ENCODE measurements at regions not wholly inside any gene's neighbourhood (a gene's known extent, or its start where the extent isn't known, plus 50 kb on each side); places are given as distances from the start of the nearest gene placed in this dataset.

DNA sequence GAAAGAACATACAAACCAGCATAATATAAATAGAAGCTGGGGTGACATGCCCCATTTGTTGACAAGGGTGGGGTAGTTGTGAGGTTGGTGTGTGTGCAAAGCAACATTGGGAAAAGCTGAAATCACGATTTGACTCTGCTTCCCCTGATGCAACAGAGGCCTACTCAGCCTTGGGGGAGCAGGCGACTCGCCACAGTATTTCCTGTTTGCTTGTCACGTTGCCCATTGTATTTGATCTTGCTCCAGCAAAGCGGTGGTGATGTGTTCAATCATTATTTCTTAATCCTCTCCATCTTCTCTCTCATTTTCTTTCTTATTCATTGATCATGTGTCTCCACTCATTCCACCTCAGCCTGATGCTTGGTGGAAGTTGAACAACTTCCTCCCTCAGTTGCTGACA is 165.8 kb upstream of the CITED2 start:
- H3K9me3 ChIP-seq (replicated peaks; ENCODE audit: low read length), result no peaks in the 10 kb centered on the region
- peak overlapping the region; percentile 31 for H3K4me3 ChIP-seq (ENCODE audit: low read length)
- peak overlapping the region; percentile 66 for H3K4me2 ChIP-seq (ENCODE audit: low read length)
- H3K4me1 ChIP-seq (ENCODE audit: control insufficient read depth, insufficient read depth, low read length), result peaks cover 33% of the 10 kb centered on the region
- H3K36me3 ChIP-seq (ENCODE audit: insufficient read depth, low read length), result no peaks in the 10 kb centered on the region
- peak overlapping the region; percentile 74 for H3K9ac ChIP-seq (ENCODE audit: low read depth, low read length)
- no peaks in the 10 kb centered on the region for H3K27me3 ChIP-seq (ENCODE audit: control insufficient read depth, insufficient read depth, low read length)

GRCh38 chr6:139539852-139540251 is 165.4 kb upstream of the CITED2 start:
- Histone ChIP-seq H3K9me3 (replicated peaks; ENCODE audit: low read length) (no peaks in the 10 kb centered on the region), H3K4me2 (ENCODE audit: low read length) (peak overlapping the region; percentile 66), H3K27me3 (ENCODE audit: control insufficient read depth, insufficient read depth, low read length) (no peaks in the 10 kb centered on the region), H3K9ac (ENCODE audit: low read depth, low read length) (peak overlapping the region; percentile 74), H3K4me3 (ENCODE audit: low read length) (peak overlapping the region; percentile 31), H3K4me1 (ENCODE audit: control insufficient read depth, insufficient read depth, low read length) (peaks cover 30% of the 10 kb centered on the region), H3K36me3 (ENCODE audit: insufficient read depth, low read length) (no peaks in the 10 kb centered on the region)

- Histone ChIP-seq H3K36me3 (ENCODE audit: insufficient read depth, low read length) (no peaks in the 10 kb centered on the region), H3K4me2 (ENCODE audit: low read length) (no peak overlapping the region), H3K27me3 (ENCODE audit: control insufficient read depth, insufficient read depth, low read length) (no peaks in the 10 kb centered on the region), H3K9me3 (replicated peaks; ENCODE audit: low read length) (no peaks in the 10 kb centered on the region), H3K4me1 (ENCODE audit: control insufficient read depth, insufficient read depth, low read length) (peaks cover 44% of the 10 kb centered on the region), H3K4me3 (ENCODE audit: low read length) (no peak overlapping the region), H3K9ac (ENCODE audit: low read depth, low read length) (no peak overlapping the region)
Measured at GRCh38 chr6:139538366-139538765, 163.9 kb upstream of the CITED2 start.

- Histone ChIP-seq H3K9ac (ENCODE audit: low read depth, low read length) (no peak overlapping the region), H3K4me1 (ENCODE audit: control insufficient read depth, insufficient read depth, low read length) (peaks cover 51% of the 10 kb centered on the region), H3K9me3 (replicated peaks; ENCODE audit: low read length) (no peaks in the 10 kb centered on the region)
Measured at GRCh38 chr6:139536751-139537617, 162.5 kb upstream of the CITED2 start.

DNA sequence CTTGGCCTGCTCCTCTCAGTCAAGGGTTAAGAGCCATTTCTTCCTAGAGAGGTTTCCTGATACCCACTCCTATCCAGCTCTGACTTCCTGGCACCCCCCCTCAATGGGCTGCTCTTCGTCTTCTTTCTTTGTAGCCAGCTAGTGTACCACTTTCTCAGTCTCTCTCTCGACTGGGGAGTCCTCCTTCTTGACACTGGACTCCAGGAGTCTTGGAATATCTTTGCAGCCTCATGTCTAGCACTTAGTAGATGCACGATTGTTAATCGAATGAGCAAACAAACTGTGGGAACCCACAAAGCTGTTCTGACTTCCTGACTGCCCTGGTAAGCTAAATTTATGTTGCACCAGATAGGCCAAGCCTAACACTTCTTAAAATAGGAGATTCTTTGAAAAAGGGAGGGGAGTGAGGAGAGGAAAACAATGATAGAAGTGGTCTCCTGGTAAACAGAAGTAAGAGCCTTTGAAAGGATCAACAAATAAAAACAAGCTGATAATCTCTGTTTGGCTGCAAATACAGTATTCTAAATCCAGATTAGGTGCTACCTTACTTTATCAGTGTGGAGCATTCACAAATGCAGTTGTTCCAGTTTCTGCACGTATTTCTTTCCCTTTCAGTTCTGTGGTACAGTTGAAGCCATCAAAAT is 160.1 kb upstream of the CITED2 start:
- no peak overlapping the region for H3K4me3 ChIP-seq (ENCODE audit: low read length)
- H3K4me2 ChIP-seq (ENCODE audit: low read length), result peak overlapping the region; percentile 52
- peak overlapping the region; percentile 64 for H3K9ac ChIP-seq (ENCODE audit: low read depth, low read length)

More at GRCh38 chr6:139536751-139537617, 162.5 kb upstream of the CITED2 start:
- H3K36me3 ChIP-seq (ENCODE audit: insufficient read depth, low read length), result no peaks in the 10 kb centered on the region
- no peak overlapping the region for H3K4me3 ChIP-seq (ENCODE audit: low read length)
- H3K4me2 ChIP-seq (ENCODE audit: low read length), result no peak overlapping the region
- H3K27me3 ChIP-seq (ENCODE audit: control insufficient read depth, insufficient read depth, low read length), result no peaks in the 10 kb centered on the region

GRCh38 chr6:139533573-139534471 is 159.4 kb upstream of the CITED2 start:
- peak overlapping the region; percentile 14 for H3K4me3 ChIP-seq (ENCODE audit: low read length)

More for the DNA sequence above, 160.1 kb upstream of the CITED2 start:
- Histone ChIP-seq H3K9me3 (replicated peaks; ENCODE audit: low read length) (no peaks in the 10 kb centered on the region), H3K36me3 (ENCODE audit: insufficient read depth, low read length) (no peaks in the 10 kb centered on the region), H3K27me3 (ENCODE audit: control insufficient read depth, insufficient read depth, low read length) (no peaks in the 10 kb centered on the region), H3K4me1 (ENCODE audit: control insufficient read depth, insufficient read depth, low read length) (peaks cover 52% of the 10 kb centered on the region)

DNA sequence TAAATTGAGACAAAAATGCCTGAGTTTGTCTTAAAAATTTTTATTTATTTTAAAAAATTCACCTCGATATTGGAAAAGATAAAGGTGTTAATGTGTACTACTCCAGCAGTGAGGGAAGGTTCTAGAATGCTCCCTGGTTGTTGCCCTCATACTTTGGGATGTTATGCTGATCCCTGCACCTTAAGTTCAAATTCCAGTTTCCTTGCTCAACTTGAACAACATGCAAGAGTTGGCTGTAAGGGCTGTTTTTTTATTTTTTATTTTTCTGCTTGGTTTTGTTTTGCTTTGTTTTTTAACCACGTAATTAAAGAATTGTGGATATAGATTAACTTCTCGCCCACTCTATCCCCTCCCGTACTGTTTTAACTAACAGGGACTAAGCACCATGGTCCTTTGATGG is 158.7 kb upstream of the CITED2 start:
- peaks cover 47% of the 10 kb centered on the region for H3K4me1 ChIP-seq (ENCODE audit: control insufficient read depth, insufficient read depth, low read length)

More at GRCh38 chr6:139533573-139534471, 159.4 kb upstream of the CITED2 start:
- no peaks in the 10 kb centered on the region for H3K36me3 ChIP-seq (ENCODE audit: insufficient read depth, low read length)
- no peaks in the 10 kb centered on the region for H3K9me3 ChIP-seq (replicated peaks; ENCODE audit: low read length)
- H3K4me2 ChIP-seq (ENCODE audit: low read length), result peak overlapping the region; percentile 52
- H3K4me1 ChIP-seq (ENCODE audit: control insufficient read depth, insufficient read depth, low read length), result peaks cover 47% of the 10 kb centered on the region
- H3K9ac ChIP-seq (ENCODE audit: low read depth, low read length), result peak overlapping the region; percentile 64
- H3K27me3 ChIP-seq (ENCODE audit: control insufficient read depth, insufficient read depth, low read length), result no peaks in the 10 kb centered on the region

DNA sequence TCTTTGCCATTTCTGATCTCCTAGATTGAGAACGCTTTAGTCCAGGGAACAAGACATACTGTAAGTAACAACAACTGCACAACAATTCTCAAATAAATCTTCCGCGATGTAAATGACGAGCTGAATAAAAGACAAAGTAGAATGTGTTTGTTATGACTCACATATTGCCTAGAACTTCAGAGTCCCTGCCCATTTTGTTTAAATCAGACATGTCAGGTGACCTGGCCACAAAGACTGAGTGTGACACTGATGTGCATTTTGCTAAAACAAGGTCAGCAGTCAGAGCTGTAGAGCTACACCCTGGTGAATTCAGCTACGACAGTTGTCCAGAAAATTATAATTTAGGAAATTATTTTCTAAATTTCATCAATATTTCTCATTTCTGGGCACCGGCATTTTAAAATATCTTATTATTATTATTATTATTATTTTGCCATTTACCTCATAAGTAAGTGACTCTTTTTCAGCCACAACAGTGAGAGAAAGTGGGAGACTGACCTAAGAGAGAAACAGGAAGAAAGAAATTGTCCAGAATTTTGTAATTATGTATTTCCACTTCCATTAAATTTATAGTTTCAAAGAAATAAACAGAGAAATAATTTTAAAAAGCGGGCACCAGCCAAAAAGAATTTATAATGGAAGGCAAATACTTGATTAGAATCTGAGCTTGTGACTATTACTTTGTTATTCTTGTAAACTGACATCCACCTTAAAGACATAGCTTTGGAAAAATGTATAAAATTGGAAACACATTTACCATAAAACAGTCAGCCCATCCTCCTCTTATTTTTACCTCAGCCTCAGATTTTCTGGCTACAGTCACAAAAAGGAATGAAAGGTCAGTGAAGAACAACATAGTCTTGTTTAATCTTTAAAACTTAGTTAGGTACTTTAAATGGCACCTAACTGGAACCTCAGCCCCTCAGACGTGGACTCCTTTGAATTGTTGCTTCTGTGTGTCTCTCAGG is 157.0 kb upstream of the CITED2 start:
- peak overlapping the region; percentile 58 for H3K9ac ChIP-seq (ENCODE audit: low read depth, low read length)
- no peaks in the 10 kb centered on the region for H3K9me3 ChIP-seq (replicated peaks; ENCODE audit: low read length)
- no peaks in the 10 kb centered on the region for H3K27me3 ChIP-seq (ENCODE audit: control insufficient read depth, insufficient read depth, low read length)
- no peak overlapping the region for H3K4me3 ChIP-seq (ENCODE audit: low read length)
- H3K36me3 ChIP-seq (ENCODE audit: insufficient read depth, low read length), result no peaks in the 10 kb centered on the region
- H3K4me2 ChIP-seq (ENCODE audit: low read length), result peak overlapping the region; percentile 8
- H3K4me1 ChIP-seq (ENCODE audit: control insufficient read depth, insufficient read depth, low read length), result peaks cover 38% of the 10 kb centered on the region

More for the DNA sequence above, 158.7 kb upstream of the CITED2 start:
- no peaks in the 10 kb centered on the region for H3K36me3 ChIP-seq (ENCODE audit: insufficient read depth, low read length)
- no peak overlapping the region for H3K4me3 ChIP-seq (ENCODE audit: low read length)
- H3K9ac ChIP-seq (ENCODE audit: low read depth, low read length), result peak overlapping the region; percentile 64
- peak overlapping the region; percentile 52 for H3K4me2 ChIP-seq (ENCODE audit: low read length)
- H3K27me3 ChIP-seq (ENCODE audit: control insufficient read depth, insufficient read depth, low read length), result no peaks in the 10 kb centered on the region
- no peaks in the 10 kb centered on the region for H3K9me3 ChIP-seq (replicated peaks; ENCODE audit: low read length)

DNA sequence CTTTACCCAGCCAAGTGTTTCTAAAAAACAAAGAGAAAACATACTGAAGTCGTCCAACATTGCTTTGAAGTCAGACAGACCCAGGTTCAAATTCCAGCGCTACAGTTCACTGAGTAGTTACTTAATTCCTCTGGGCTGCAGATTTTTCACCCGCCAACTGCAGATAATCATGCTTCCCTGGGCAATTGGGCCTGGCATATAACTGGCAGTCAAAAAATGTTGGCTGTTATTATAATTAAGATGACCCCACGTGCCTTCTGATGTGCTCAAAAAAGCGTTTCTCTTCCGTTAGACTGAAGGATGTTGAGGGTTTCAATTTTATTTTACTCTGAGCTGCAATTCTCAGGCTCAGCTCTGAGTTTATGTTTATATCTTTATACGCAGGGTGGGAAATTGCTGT is 156.1 kb upstream of the CITED2 start:
- Histone ChIP-seq H3K27me3 (ENCODE audit: control insufficient read depth, insufficient read depth, low read length) (no peaks in the 10 kb centered on the region), H3K4me3 (ENCODE audit: low read length) (no peak overlapping the region), H3K4me1 (ENCODE audit: control insufficient read depth, insufficient read depth, low read length) (peaks cover 35% of the 10 kb centered on the region), H3K4me2 (ENCODE audit: low read length) (no peak overlapping the region), H3K36me3 (ENCODE audit: insufficient read depth, low read length) (no peaks in the 10 kb centered on the region), H3K9me3 (replicated peaks; ENCODE audit: low read length) (no peaks in the 10 kb centered on the region), H3K9ac (ENCODE audit: low read depth, low read length) (peak overlapping the region; percentile 58)

DNA sequence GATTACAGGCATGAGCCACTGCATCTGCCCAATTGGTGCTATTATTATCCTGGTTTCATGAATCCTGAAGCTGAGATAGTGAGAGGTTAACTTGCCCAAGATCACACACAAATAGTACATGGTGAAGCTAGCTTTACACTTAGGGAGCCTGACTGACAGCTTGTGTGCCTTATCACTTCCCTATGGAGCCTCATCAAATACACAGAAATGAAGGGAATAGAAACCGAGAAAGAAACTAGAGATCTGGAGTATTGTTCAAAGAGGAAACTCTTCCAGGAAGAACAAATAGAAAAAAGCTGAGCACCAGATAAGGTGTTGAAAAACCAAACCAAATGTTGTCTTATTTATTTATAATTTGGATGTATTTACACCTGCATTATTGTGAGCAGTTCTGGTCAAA is 155.0 kb upstream of the CITED2 start:
- H3K9ac ChIP-seq (ENCODE audit: low read depth, low read length), result no peak overlapping the region
- no peaks in the 10 kb centered on the region for H3K9me3 ChIP-seq (replicated peaks; ENCODE audit: low read length)

More for the DNA sequence above, 155.0 kb upstream of the CITED2 start:
- Histone ChIP-seq H3K4me3 (ENCODE audit: low read length) (no peak overlapping the region), H3K4me1 (ENCODE audit: control insufficient read depth, insufficient read depth, low read length) (peaks cover 31% of the 10 kb centered on the region), H3K36me3 (ENCODE audit: insufficient read depth, low read length) (no peaks in the 10 kb centered on the region), H3K4me2 (ENCODE audit: low read length) (no peak overlapping the region), H3K27me3 (ENCODE audit: control insufficient read depth, insufficient read depth, low read length) (no peaks in the 10 kb centered on the region)

Data from skeletal muscle satellite cell (primary cell).